IMR-90 (cell line): ENCODE measurements at regions not wholly inside any gene's neighbourhood (a gene's known extent, or its start where the extent isn't known, plus 50 kb on each side); places are given as distances from the start of the nearest gene placed in this dataset.

Source experiments
- ATAC-seq: fragments of 200-7000 bp; cut with Tn5 transposase; 2 replicates; pipeline ENCODE4 v1.9.1; 2020; ENCODE audit warnings: low read depth, mild to moderate bottlenecking, moderate library complexity
- BruUV-seq: library from RNA; stranded (reverse); fragments of 400-500 nt; replicated peaks from 2 replicates; lab custom pipeline; 2021; lab: Mats Ljungman, UMichigan
- CTCF ChIA-PET: fragments of 300-600 bp; formaldehyde crosslinking; extraction: SDS; loops from one replicate; lab custom pipeline; 2021; ENCODE audit warnings: antibody characterized with exemption; lab: Yijun Ruan, JAX
- POLR2A ChIA-PET: fragments of 300-600 bp; sonication (Branson Sonifier 250); formaldehyde crosslinking; loops from one replicate; lab custom pipeline; 2022; ENCODE audit warnings: antibody characterized with exemption; ENCODE audit not compliant: unreplicated experiment; lab: Charles Lee
- DNase-seq: peaks from one replicate; pipeline ENCODE4 v3.0.0; 2013
- H2AFZ ChIP-seq: replicated peaks from 2 replicates; pipeline ENCODE3; 2013; ENCODE audit warnings: low read length, mild to moderate bottlenecking; ENCODE audit not compliant: poor library complexity
- H2AK5ac ChIP-seq: 2 replicates; pipeline ENCODE4 v1.6.1; 2013; ENCODE audit warnings: low read depth, low read length, inconsistent platforms
- H2AK9ac ChIP-seq: replicated peaks from 2 replicates; pipeline ENCODE3; 2013; ENCODE audit warnings: mild to moderate bottlenecking, low read depth, low read length, moderate library complexity; ENCODE audit not compliant: poor library complexity
- H2BK120ac ChIP-seq: 2 replicates; pipeline ENCODE4 v1.6.1; 2013; ENCODE audit warnings: low read depth, low read length, inconsistent platforms
- H2BK15ac ChIP-seq: 3 replicates; pipeline ENCODE4 v1.6.1; 2013; ENCODE audit warnings: low read depth, low read length, inconsistent platforms
- H2BK20ac ChIP-seq: 2 replicates; pipeline ENCODE4 v1.6.1; 2013; ENCODE audit warnings: low read depth, mild to moderate bottlenecking, inconsistent platforms, low read length, moderate library complexity
- H2BK5ac ChIP-seq: 2 replicates; pipeline ENCODE4 v1.6.1; 2013; ENCODE audit warnings: mild to moderate bottlenecking, low read depth, low read length, inconsistent platforms; ENCODE audit not compliant: poor library complexity, severe bottlenecking
- H3K14ac ChIP-seq: replicated peaks from 2 replicates; pipeline ENCODE4 v1.6.1; 2013; ENCODE audit warnings: low read depth, low read length, inconsistent platforms
- H3K18ac ChIP-seq: 2 replicates; pipeline ENCODE4 v1.6.1; 2013; ENCODE audit warnings: low read depth, low read length, control low read depth
- H3K23ac ChIP-seq: 2 replicates; pipeline ENCODE4 v1.6.1; 2013; ENCODE audit warnings: low read depth, low read length, inconsistent platforms
- H3K27ac ChIP-seq: 2 replicates; pipeline ENCODE4 v1.5.1; 2013; ENCODE audit warnings: mild to moderate bottlenecking, control low read depth, low read length; ENCODE audit not compliant: insufficient read depth
- H3K27me3 ChIP-seq: 2 replicates; pipeline ENCODE4 v1.6.1; 2013; ENCODE audit warnings: low read length; ENCODE audit not compliant: control insufficient read depth, insufficient read depth
- H3K36me3 ChIP-seq: 2 replicates; pipeline ENCODE4 v1.6.1; 2013; ENCODE audit warnings: low read length, mixed read lengths; ENCODE audit not compliant: control insufficient read depth, insufficient read depth
- H3K4ac ChIP-seq: 2 replicates; pipeline ENCODE4 v1.6.1; 2013; ENCODE audit warnings: low read depth, low read length, inconsistent platforms
- H3K4me1 ChIP-seq: 2 replicates; pipeline ENCODE4 v1.6.1; 2013; ENCODE audit warnings: low read length, mixed read lengths; ENCODE audit not compliant: control insufficient read depth, insufficient read depth
- H3K4me2 ChIP-seq: 2 replicates; pipeline ENCODE4 v1.6.1; 2013; ENCODE audit warnings: low read depth, mild to moderate bottlenecking, control low read depth, low read length, moderate library complexity
- H3K4me3 ChIP-seq: 2 replicates; pipeline ENCODE4 v1.5.1; 2013; ENCODE audit warnings: low read depth, mild to moderate bottlenecking, control low read depth, low read length, moderate library complexity; ENCODE audit not compliant: insufficient read depth
- H3K56ac ChIP-seq: 2 replicates; pipeline ENCODE4 v1.6.1; 2013; ENCODE audit warnings: low read length, inconsistent platforms; ENCODE audit not compliant: insufficient read depth; ENCODE audit errors: extremely low read depth
- H3K79me1 ChIP-seq, 2 experiments: 2 replicates each; pipeline ENCODE4 v1.6.1; 2013; ENCODE audit warnings: low read length in 2 of 2, inconsistent platforms in 1 of 2, low read depth in 1 of 2
- H3K9ac ChIP-seq: 2 replicates; pipeline ENCODE4 v1.6.1; 2013; ENCODE audit warnings: low read depth, low read length, control low read depth
- H3K9me1 ChIP-seq: 2 replicates; pipeline ENCODE4 v1.6.1; 2013; ENCODE audit warnings: low read length, inconsistent platforms; ENCODE audit not compliant: insufficient read depth
- H3K9me3 ChIP-seq: 2 replicates; pipeline ENCODE4 v1.6.1; 2013; ENCODE audit warnings: low read length; ENCODE audit not compliant: control insufficient read depth, insufficient read depth
- H4K20me1 ChIP-seq: 2 replicates; pipeline ENCODE4 v1.6.1; 2013; ENCODE audit warnings: low read length, inconsistent platforms; ENCODE audit not compliant: insufficient read depth
- H4K5ac ChIP-seq: 2 replicates; pipeline ENCODE4 v1.6.1; 2013; ENCODE audit warnings: mild to moderate bottlenecking, low read depth, low read length, control low read depth
- H4K8ac ChIP-seq, 2 experiments: 2 replicates each; pipeline ENCODE4 v1.6.1; 2013; ENCODE audit warnings: low read depth in 2 of 2, low read length in 2 of 2, control low read depth in 1 of 2, inconsistent platforms in 1 of 2
- H4K91ac ChIP-seq: 2 replicates; pipeline ENCODE4 v1.6.1; 2013; ENCODE audit warnings: low read depth, low read length, inconsistent platforms; ENCODE audit not compliant: insufficient read depth
- CEBPB ChIP-seq: IDR thresholded peaks from 2 replicates; pipeline ENCODE4 v1.6.1; 2012; ENCODE audit warnings: low read depth, low read length, improper control_type of control experiment
- CHD1 ChIP-seq: IDR thresholded peaks from 2 replicates; pipeline ENCODE4 v1.6.1; 2012; ENCODE audit warnings: low read depth, low read length, improper control_type of control experiment
- CTCF ChIP-seq: conservative IDR thresholded peaks from 2 replicates; pipeline ENCODE4 v1.5.1; 2012; ENCODE audit warnings: mild to moderate bottlenecking, low read depth, low read length, improper control_type of control experiment
- FOS ChIP-seq: fragments of 150-350 bp; IDR thresholded peaks from 2 replicates; pipeline ENCODE4 v1.6.1; 2016; ENCODE audit warnings: low read depth, low read length
- MAZ ChIP-seq: IDR thresholded peaks from 2 replicates; pipeline ENCODE4 v1.6.1; 2012; ENCODE audit warnings: low read depth, mild to moderate bottlenecking, low read length, improper control_type of control experiment, moderate library complexity, borderline replicate concordance
- POLR2A ChIP-seq: IDR thresholded peaks from 2 replicates; pipeline ENCODE4 v1.6.1; 2012; ENCODE audit warnings: mild to moderate bottlenecking, low read depth, low read length
- RCOR1 ChIP-seq: IDR thresholded peaks from 2 replicates; pipeline ENCODE4 v1.6.1; 2012; ENCODE audit warnings: mild to moderate bottlenecking, low read length, improper control_type of control experiment; ENCODE audit not compliant: insufficient replicate concordance
- RFX5 ChIP-seq: IDR thresholded peaks from 2 replicates; pipeline ENCODE4 v1.8.0; 2012; ENCODE audit warnings: low read depth, mild to moderate bottlenecking, low read length, moderate library complexity
- WGBS, 2 experiments: methylation state at CpG; one replicate each; pipeline versions ENCODE4 v1.1.5 to v1.1.7; 2013; ENCODE audit warnings: missing lambda C conversion rate in 2 of 2; ENCODE audit not compliant: insufficient read length in 1 of 2; ENCODE audit errors: extremely low coverage in 2 of 2; 5-methylcytosine and 5-hydroxymethylcytosine counted together
- dilution Hi-C: fragments of 300-500 bp; cut with HindIII; formaldehyde crosslinking; loops from one replicate; pipeline ENCODE4 v1.14.3; 2018; ENCODE audit warnings: low sequenced_read_pairs; ENCODE audit not compliant: unreplicated experiment
- in situ Hi-C: fragments of 300-500 bp; cut with MboI; formaldehyde crosslinking; loops from 3 replicates; pipeline ENCODE4 v1.14.3; 2019; ENCODE audit warnings: low sequenced_read_pairs, inconsistent platforms, mixed read lengths
- intact Hi-C: fragments of 100-400 bp; cut with micrococcal nuclease; formaldehyde crosslinking; loops from 2 replicates; pipeline ENCODE4 v1.10.0; 2022

- intact Hi-C loops (no loop called here), dilution Hi-C loops (no loop called here), in situ Hi-C loops (no loop called here)
- Histone ChIP-seq H3K9me1 (no peaks in the 10 kb centered on the region), H3K4me3 (no peak overlapping the region), H4K20me1 (no peaks in the 10 kb centered on the region), H3K18ac (no peak overlapping the region), H3K27ac (no peak overlapping the region), H3K14ac (no peak overlapping the region), H2BK120ac (no peak overlapping the region), H2BK15ac (no peak overlapping the region), H3K4me1 (no peaks in the 10 kb centered on the region), H3K4me2 (no peak overlapping the region), H3K27me3 (no peaks in the 10 kb centered on the region), H2BK20ac (no peak overlapping the region), H4K91ac (no peak overlapping the region), H3K36me3 (no peaks in the 10 kb centered on the region), H3K79me1 (no peaks in the 10 kb centered on the region), H4K5ac (no peak overlapping the region), H3K23ac (no peak overlapping the region), H3K56ac (no peak overlapping the region), H3K9ac (no peak overlapping the region), H3K9me3 (no peaks in the 10 kb centered on the region), H4K8ac (no peak overlapping the region), H2BK5ac (no peak overlapping the region), H2AFZ (no peak overlapping the region), H2AK9ac (no peak overlapping the region), H2AK5ac (no peak overlapping the region), H3K4ac (no peak overlapping the region)
- DNase-seq = no peak
- ChIA-PET POLR2A (no interaction called here), CTCF (no interaction called here)
- TF ChIP-seq RCOR1 (no peak), CTCF (no peak), CEBPB (no peak), POLR2A (no peak), RFX5 (no peak), MAZ (no peak), FOS (no peak), CHD1 (no peak)
- WGBS, 2 experiments = no CpG with 5 or more reads among the region's 2 CpGs
- no TSS peak for BruUV-seq
- no peak for ATAC-seq
Observed at GRCh38 chr17:13761038-13761603, 159.4 kb upstream of the HS3ST3A1 start.
